T47D (cell line): ENCODE measurements at regions not wholly inside any gene's neighbourhood (a gene's known extent, or its start where the extent isn't known, plus 50 kb on each side); places are given as distances from the start of the nearest gene placed in this dataset.

Source experiments
- DNase-seq, 2 experiments: peaks; one replicate each; pipeline versions ENCODE4 v3.0.0 to v3.0.0-alpha.2; 2011 to 2012; ENCODE audit warnings: low read depth in 1 of 2, low spot score in 1 of 2
- JUND ChIP-seq: IDR thresholded peaks from 2 replicates; pipeline ENCODE4 v1.6.1; 2012; ENCODE audit warnings: low read depth
- in situ Hi-C: cut with HindIII; loops from 2 replicates; pipeline ENCODE4 v1.10.0; 2016; ENCODE audit warnings: low sequenced_read_pairs, low pct_unique_long_range_greater_than_20kb

- no peak for TF ChIP-seq JUND
- in situ Hi-C loops, result no loop called here
- no peak for DNase-seq
Observed at GRCh38 chr6:6524951-6525350, 63.6 kb upstream of the LY86 start.

DNA sequence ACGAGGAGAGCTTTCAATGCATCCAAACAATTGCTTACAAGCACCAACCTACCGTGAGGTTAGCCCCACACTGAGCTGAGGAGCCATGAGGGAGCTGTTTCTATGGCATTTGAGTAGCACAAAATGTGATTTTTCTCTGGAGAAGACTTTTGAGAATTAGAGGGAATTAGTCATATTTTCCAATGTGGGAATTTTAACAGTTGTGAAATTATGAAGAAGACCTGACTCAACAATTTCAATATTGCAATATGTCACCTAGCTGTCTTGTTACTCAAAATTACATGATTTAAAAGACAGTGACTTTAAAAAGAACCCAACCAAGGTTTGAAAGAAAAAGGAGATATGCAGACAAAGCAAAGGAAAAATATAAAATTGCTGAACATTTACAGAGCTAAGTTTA, 62.6 kb upstream of the LY86 start:
- TF ChIP-seq JUND, result no peak
- in situ Hi-C loops, result no loop called here
- no peak for DNase-seq

DNA sequence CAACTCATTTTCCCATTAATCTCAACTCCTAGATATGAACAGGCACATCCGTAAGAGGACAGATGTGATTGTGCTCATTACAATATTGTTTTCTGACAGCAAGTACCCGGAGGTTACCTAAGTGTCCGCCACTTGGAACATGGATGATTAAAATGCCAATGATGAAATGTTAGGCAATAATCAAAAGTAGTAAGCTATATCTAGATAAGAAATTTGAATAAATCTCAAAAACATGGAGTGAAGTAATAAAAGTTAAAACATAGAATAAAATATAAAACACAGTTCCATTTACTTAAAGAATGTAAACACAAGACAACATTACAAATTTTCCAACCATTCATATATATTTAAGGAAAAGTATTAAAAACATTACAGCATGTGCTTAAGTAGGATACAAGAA, 59.2 kb upstream of the LY86 start:
- in situ Hi-C loops, result no loop called here
- no peak for DNase-seq
- no peak for TF ChIP-seq JUND

DNA sequence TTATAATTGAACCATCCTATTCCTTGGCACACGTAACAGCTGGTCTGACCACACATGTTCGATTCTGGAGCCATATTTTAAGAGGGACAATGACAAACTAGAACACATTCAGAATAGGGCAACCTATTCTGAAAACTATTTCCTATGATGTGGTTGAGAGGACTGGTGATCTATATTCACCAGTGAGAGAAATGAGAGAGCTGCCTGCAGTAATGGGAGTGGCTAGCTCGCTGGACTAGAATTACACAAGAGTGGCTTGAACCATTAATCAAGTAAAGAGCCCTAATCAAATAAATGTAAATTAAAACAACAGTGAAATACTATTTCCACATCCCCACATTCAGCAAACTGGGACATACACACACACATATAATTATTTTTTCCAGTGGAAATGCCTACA, 55.3 kb upstream of the LY86 start:
- no peak for DNase-seq
- TF ChIP-seq JUND, result no peak
- in situ Hi-C loops, result no loop called here

- DNase-seq, result no peak
- no peak for TF ChIP-seq JUND
- in situ Hi-C loops, result no loop called here
Observed at GRCh38 chr6:6534399-6534798, 54.1 kb upstream of the LY86 start.

DNA sequence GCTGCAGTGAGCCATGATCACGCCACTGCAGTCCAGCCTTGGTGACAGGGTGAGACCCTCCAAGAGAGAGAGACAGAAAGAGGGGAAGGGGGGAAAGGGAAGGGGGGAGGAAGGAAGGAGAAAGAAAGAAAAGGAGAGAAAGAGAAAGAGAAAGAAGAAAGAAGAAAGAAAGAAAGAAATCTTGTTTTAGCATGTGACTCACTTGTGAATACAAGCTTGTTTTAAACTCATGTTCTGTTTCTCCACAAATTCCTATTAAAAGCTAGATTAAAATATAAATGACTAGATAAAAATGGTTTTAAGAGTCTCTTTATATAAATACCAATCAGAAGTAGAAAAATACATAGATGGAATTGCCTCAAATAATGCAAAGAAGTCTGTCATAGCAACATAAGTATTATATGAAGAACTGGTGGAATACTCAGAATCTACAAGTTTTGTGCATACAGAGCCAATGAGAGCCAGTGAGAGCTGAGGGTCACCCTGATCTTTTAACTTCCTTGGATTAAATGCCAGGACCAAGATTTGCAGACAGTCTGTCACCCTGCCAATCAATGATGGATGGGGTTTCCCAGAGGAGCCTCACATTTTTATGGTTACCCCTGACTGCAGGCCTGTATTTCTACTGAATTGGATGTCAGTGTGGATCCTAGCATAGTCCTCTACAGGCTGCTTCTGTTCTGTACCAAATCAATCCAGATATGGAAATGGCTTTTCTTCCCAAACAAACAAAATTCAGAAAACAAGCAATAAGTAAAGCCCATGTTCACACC, 50.8 kb upstream of the LY86 start:
- in situ Hi-C loops, result no loop called here
- no peak for DNase-seq
- no peak for TF ChIP-seq JUND

DNA sequence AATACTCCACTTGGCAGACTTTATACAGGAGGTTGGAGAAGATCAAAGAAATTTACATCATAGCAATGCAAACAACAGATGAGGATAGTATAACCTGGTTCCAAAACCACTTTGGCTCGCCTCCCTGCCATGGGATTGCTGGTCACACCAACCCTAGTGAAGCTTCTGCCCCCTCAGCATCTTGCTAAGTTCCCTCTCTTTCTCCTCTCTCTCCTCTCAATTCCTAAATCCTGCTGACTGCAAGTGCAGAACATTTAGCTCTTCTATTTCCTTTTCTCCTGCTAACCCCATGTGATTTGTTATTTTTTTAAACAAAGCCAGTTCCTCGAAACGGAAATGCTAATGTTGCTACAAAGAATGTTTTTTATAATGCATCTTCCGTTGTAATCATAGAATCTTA, 50.3 kb upstream of the LY86 start:
- TF ChIP-seq JUND, result no peak
- in situ Hi-C loops, result no loop called here
- DNase-seq, result no peak
